ENCODE measurements at regions not wholly inside any gene's neighbourhood (a gene's known extent, or its start where the extent isn't known, plus 50 kb on each side); places are given as distances from the start of the nearest gene placed in this dataset.
A peak's percentile ranks its signal among the peaks of the same experiment; 100 is the strongest.
"Not testable (repeated sequence)": the region's sequence is repeated elsewhere in the genome, so short reads cannot be mapped to it uniquely, and the experiment has no call there.

GRCh38 chr3:59494969-59495368, 445.1 kb upstream of the CFAP20DC start:
- not testable (repeated sequence) for DNase-seq

DNA sequence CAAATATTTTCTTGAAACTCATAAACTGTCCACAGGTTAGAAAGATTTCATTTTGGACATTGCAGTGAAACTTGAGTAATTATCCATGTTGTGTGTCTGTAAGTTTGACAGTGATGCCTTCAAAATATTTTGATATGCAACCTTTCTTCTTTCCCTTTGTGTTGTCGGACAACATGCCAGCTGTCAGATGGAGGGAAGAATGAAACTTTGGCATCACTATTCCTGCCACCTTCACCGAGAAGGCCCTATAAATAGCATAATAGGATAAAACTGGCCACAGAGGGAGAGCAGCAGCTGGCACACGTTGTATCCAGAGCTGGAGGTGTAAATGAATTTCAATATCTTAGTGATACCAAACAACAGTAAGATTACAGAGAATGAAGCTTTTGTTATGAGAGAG, 436.7 kb upstream of the CFAP20DC start:
- no peak for DNase-seq

GRCh38 chr3:59483191-59483590, 433.4 kb upstream of the CFAP20DC start:
- no peak for DNase-seq

- DNase-seq, result no peak
Measured at GRCh38 chr3:59482684-59483083, 432.9 kb upstream of the CFAP20DC start.

DNA sequence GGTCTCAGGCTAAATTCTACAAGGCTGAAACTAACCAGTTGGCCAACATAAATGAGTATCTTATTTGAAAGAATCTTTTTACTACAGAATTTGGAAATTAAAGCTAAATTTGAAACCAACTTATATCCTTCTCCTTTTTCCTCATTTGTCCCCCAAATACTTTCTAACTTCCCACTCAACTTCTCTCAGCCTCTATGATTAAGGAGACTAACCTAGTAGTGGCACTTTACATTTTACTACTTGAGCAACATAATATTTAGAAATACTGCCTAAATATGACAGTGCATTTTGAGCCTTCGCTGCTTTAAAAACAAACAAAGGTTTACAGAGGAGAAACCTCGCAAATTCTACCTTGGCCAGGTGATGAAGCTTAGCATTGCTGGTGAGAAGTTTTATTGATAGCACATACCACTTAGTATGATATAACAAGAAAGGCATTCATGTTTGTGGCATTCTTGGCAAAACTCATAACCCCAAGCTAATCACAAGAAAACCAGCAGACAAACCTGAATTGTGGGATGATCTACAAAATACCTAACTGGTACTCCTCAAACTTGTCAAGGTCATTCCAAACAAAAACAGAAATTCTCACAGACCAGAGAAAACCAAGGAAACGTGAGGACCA, 432.1 kb upstream of the CFAP20DC start:
- DNase-seq, result no peak

GRCh38 chr3:59480486-59480995, 430.7 kb upstream of the CFAP20DC start:
- DNase-seq, result no peak

GRCh38 chr3:59473636-59474035, 423.8 kb upstream of the CFAP20DC start:
- no peak for DNase-seq

DNA sequence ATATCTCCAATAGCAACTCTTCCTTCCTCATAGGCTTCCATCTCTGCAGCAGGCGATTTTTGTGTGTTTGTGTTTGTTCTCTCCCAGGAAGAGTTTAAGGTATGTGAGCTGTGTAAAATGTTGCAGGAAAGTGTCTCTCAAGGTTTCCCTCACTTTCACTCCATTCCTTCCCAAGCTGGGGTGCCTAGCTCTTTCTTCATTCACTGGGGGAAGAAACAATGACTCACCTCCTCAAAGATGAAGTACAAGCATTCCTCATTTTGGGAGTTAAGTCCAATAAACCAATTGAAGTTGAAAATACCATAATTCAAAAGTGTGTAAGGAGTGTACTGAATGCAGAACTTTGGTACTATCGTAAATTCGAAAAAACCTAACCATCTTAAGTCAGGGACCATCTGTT, 422.7 kb upstream of the CFAP20DC start:
- no peak for DNase-seq

DNA sequence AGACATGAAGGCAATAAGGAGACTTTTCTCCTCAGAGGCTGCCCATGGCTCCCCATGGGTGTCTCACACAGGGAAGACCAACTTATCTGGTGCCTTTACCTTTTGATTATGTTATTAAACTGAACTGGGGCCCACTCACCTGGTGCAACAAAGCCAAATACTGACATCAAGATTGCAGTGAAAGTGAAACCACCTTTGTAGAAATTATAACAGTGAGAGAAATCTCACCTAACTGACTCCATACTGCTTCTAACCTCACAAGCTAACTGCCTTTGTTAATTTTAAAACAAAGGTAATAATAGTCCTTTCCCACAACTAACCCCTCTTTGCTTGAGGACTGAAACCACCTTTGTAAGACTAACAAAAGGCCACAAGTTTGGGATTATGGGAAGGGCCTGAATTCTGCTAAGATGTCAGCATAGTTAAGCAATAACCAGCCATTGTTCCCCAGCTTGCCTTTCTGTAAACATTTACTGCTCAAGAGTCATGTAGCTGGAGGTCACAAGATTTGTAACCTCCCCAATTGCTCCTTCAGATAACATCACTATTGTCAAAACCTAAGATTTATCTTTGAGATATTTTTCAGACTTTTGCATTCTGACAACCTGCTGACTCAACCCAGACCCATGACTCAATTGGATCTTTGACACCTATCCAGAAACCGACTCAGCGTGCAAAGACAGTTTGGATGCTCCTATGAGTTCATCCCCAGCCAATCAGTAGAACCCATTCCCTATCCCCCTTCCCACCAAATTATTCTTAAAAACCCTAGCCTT, 420.3 kb upstream of the CFAP20DC start:
- no peak for DNase-seq

DNA sequence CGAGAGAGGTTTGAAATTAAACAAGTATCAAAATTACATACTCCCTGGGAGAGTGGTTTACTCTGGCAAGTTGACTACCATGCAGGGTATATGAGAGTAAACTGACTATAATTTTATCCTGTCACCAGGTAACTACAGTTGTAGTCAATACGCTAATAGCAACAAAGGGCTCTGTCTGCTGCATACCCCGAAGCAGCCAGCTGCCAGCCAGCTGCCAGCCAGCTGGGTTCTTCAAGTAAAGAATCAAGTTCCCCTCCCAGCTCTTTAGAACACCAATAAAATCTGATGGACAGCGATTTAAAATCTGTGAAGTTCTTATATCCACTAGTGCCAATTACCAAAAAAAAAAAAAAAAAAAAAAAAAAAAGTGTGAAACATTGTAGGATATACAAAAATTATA, 417.7 kb upstream of the CFAP20DC start:
- no peak for DNase-seq

DNA sequence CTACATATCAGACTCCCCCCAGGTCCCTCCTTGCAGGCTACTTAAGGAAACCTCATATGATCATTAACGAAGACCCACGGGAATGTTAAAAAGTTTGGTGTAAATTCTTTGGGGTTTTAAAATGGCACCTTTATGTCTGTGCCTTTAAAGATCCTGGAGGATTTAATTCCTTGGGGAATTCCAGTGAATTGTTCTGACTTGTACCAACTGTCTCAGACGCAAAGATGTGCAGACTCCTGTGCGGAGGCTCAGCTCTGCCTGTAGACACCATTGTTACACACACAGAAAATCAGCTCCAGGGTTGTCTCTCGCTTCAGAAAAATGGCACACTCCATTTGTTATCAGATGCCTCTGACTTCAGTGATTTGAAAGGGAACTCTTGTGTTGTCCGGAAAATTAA, 414.4 kb upstream of the CFAP20DC start:
- DNase-seq, result no peak

- no peak for DNase-seq
Measured at GRCh38 chr3:59463253-59463652, 413.4 kb upstream of the CFAP20DC start.

GRCh38 chr3:59460068-59460467, 410.2 kb upstream of the CFAP20DC start:
- DNase-seq, result no peak

GRCh38 chr3:59456852-59457485, 407.1 kb upstream of the CFAP20DC start:
- peak; percentile 15 for DNase-seq

DNA sequence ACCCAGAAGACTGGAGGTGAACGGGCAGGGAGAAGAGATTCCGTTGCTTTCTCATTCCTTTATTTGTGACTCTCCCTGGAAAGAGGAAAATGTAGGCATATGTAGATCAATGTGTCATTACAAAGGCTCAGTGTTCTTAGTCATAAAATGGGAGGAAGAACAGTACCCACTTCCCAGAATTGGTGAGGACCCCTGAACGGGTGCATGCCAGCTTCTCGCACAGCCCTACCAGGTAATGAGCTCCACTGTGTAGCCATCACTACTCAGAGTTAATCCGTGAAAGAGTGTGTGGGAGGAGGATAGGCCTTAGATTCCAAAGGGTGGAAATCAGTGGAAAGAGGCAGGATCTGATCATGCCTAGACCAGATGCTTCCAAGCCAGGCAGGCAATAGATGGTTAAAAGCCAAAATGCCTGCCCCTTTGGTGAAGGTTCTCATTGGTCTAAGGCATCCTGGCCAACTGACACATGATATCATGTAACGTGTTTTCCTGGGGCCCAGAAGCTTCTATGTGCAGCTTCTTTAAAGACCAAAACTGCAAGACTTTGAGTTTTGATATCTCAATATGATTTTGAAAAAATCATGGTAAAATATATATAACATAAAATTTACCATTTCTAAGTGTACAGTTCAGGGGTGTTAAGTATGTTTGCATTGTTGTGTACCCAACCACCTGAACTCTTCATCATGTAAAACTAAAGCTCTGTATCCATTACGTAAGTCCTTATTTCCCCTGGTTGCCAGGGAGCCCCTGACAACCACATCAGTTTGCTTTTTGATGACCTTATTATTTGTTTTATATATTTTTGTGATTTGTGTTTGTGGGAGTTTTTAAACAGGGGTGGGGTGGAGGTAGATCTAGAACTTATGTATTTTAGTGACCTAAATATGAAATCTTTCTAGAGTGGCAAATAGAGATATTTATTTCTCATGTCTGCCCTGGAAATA, 402.2 kb upstream of the CFAP20DC start:
- DNase-seq, result no peak

- peak; percentile 23 for DNase-seq
Measured at GRCh38 chr3:59450946-59451763, 401.3 kb upstream of the CFAP20DC start.

- no peak for DNase-seq
Measured at GRCh38 chr3:59450437-59450836, 400.6 kb upstream of the CFAP20DC start.

GRCh38 chr3:59446775-59447465, 397.1 kb upstream of the CFAP20DC start:
- no peak for DNase-seq

- no peak for DNase-seq
Measured at GRCh38 chr3:59444676-59445075, 394.9 kb upstream of the CFAP20DC start.

- DNase-seq, result no peak
Measured at GRCh38 chr3:59444294-59444671, 394.5 kb upstream of the CFAP20DC start.

DNA sequence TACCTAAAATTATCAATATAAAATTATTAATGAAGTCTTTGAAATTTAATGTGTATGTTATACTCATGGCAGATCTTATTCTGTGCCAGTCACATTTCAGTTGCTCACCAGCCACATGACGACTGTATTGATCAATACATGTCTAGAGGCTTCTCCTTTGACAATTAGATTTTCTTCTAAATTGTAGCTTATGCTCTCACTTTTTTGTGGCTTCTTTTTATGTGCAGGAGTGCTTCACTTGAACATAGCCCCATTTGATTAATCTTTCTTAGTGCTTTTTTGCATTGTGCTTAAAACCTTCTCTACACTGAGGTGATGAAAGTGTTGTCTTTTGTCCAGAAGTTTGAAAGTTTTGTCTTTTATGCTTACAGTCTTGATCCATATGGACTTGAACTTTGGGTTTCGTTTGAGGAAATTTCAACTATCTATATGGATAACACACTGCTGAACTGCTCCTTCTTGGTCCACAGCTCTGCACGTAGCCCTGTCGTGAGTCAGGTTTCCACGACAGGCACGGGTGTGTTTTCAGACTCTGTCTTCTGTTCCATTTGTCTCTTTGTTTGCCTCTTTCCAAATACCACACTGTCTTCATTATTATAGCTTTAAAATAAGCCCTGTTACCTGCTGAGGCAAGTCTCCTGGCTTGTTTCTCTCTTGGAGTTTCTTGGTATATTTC, 393.9 kb upstream of the CFAP20DC start:
- DNase-seq, result no peak

Measured in stimulated activated CD4-positive, alpha-beta T cell treated with anti-CD3 and anti-CD28 coated beads, Interleukin-4, amount 100 ng/mL, for 1 hour (primary cell).